Muscle layer of colon (tissue), 2 donors: ENCODE measurements at regions not wholly inside any gene's neighbourhood (a gene's known extent, or its start where the extent isn't known, plus 50 kb on each side); places are given as distances from the start of the nearest gene placed in this dataset.

ENCODE experiments used
- H3K27ac ChIP-seq: one replicate; pipeline ENCODE4 v1.7.0; 2013; ENCODE audit warnings: low read depth, mild to moderate bottlenecking, low read length, moderate library complexity
- H3K27me3 ChIP-seq, 2 donors: one replicate each; pipeline ENCODE4 v1.7.0; 2013; ENCODE audit warnings: low read length in 2 of 2, mild to moderate bottlenecking in 2 of 2; ENCODE audit not compliant: insufficient read depth in 2 of 2, control insufficient read depth in 1 of 2
- H3K36me3 ChIP-seq: one replicate; pipeline ENCODE4 v1.7.0; 2013; ENCODE audit warnings: mild to moderate bottlenecking, low read length; ENCODE audit not compliant: insufficient read depth
- H3K4me1 ChIP-seq: one replicate; pipeline ENCODE4 v1.7.0; 2013; ENCODE audit warnings: mild to moderate bottlenecking, low read length; ENCODE audit not compliant: insufficient read depth
- H3K4me3 ChIP-seq, 2 donors: one replicate each; pipeline ENCODE4 v1.7.0; 2013; ENCODE audit warnings: low read length in 2 of 2, low read depth in 1 of 2, mild to moderate bottlenecking in 1 of 2, moderate library complexity in 1 of 2
- H3K9ac ChIP-seq: one replicate; pipeline ENCODE4 v1.7.0; 2013; ENCODE audit warnings: low read length
- H3K9me3 ChIP-seq: one replicate; pipeline ENCODE4 v1.7.0; 2013; ENCODE audit warnings: mild to moderate bottlenecking, low read length
- donor health status: abdominal sarcoma.
- donor health status: Adenocarcinoma of cecum.

- Histone ChIP-seq H3K9me3 (peaks cover 4% of the 10 kb centered on the region), H3K4me3 (no peak overlapping the region), H3K36me3 (no peaks in the 10 kb centered on the region), H3K4me1 (no peaks in the 10 kb centered on the region), H3K27ac (no peak overlapping the region), H3K9ac (no peak overlapping the region), H3K27me3 (no peaks in the 10 kb centered on the region)
These were observed 2243.8 kb upstream of the C9orf72 start for GRCh38 chr9:29816954-29817703.

- Histone ChIP-seq H3K27ac (no peak overlapping the region), H3K9me3 (peaks cover 4% of the 10 kb centered on the region), H3K9ac (no peak overlapping the region), H3K4me1 (no peaks in the 10 kb centered on the region), H3K4me3 (no peak overlapping the region), H3K27me3 (no peaks in the 10 kb centered on the region), H3K36me3 (no peaks in the 10 kb centered on the region)
These were observed 2249.2 kb upstream of the C9orf72 start for GRCh38 chr9:29822458-29822857.

- Histone ChIP-seq H3K36me3 (no peaks in the 10 kb centered on the region), H3K4me1 (no peaks in the 10 kb centered on the region), H3K9me3 (no peaks in the 10 kb centered on the region), H3K9ac (no peak overlapping the region), H3K4me3 (no peak overlapping the region), H3K27ac (no peak overlapping the region), H3K27me3 (no peaks in the 10 kb centered on the region)
These were observed 2253.1 kb upstream of the C9orf72 start for GRCh38 chr9:29826421-29826820.

DNA sequence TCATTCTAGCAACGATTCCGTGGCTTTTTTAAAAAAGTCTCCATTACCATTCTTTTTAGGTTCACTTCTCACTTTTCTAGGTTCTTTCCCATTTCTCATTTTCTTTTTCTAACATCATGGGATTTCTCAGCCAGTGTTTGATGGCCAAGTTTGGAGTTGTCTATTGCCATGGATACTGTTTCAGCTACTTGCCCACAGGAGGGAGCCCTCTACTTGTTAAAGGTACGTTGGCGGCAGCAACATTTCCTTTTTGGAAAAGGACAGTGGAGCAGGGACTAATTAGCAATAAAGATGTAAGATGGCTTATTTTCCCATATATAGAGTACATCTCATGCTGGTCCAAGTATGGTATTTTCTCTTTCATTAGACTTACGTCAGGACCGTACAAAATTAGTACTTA is 2257.5 kb upstream of the C9orf72 start:
- no peaks in the 10 kb centered on the region for H3K4me1 ChIP-seq
- H3K27me3 ChIP-seq = no peaks in the 10 kb centered on the region
- no peaks in the 10 kb centered on the region for H3K36me3 ChIP-seq
- no peak overlapping the region for H3K27ac ChIP-seq
- H3K4me3 ChIP-seq = no peak overlapping the region
- H3K9me3 ChIP-seq = no peaks in the 10 kb centered on the region
- no peak overlapping the region for H3K9ac ChIP-seq

DNA sequence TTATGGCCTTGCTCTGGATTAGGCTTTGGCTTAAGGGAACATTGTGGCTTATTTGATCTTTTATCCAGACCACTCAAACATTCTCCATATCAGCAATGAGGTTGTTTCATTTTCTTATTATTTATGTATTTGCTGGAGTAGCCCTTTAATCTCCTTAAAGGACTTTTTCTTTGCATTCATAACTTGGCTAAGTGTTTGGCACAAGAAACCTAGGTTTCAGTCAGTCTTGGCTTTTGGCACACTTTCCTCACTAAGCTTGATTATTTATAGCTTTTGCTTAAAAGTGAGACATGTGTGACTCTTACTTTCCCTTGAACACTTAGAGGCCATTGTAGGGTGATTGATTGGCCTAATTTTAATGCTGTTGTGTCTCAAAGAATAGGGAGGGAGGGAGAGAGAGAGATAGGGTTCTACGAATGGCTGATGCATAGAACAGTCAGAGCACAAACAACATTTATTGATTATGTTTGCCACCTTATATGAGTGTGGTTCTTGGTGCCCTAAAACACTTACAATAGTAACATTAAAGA is 2265.3 kb upstream of the C9orf72 start:
- no peak overlapping the region for H3K9ac ChIP-seq
- no peak overlapping the region for H3K4me3 ChIP-seq
- H3K9me3 ChIP-seq = no peaks in the 10 kb centered on the region
- H3K27me3 ChIP-seq = no peaks in the 10 kb centered on the region
- no peaks in the 10 kb centered on the region for H3K36me3 ChIP-seq
- H3K4me1 ChIP-seq = no peaks in the 10 kb centered on the region
- H3K27ac ChIP-seq = no peak overlapping the region

GRCh38 chr9:29844251-29844650 is 2271.0 kb upstream of the C9orf72 start:
- no peaks in the 10 kb centered on the region for H3K9me3 ChIP-seq
- no peak overlapping the region for H3K27ac ChIP-seq
- no peak overlapping the region for H3K9ac ChIP-seq
- H3K27me3 ChIP-seq = no peaks in the 10 kb centered on the region
- H3K4me1 ChIP-seq = no peaks in the 10 kb centered on the region
- H3K4me3 ChIP-seq = no peak overlapping the region
- no peaks in the 10 kb centered on the region for H3K36me3 ChIP-seq

DNA sequence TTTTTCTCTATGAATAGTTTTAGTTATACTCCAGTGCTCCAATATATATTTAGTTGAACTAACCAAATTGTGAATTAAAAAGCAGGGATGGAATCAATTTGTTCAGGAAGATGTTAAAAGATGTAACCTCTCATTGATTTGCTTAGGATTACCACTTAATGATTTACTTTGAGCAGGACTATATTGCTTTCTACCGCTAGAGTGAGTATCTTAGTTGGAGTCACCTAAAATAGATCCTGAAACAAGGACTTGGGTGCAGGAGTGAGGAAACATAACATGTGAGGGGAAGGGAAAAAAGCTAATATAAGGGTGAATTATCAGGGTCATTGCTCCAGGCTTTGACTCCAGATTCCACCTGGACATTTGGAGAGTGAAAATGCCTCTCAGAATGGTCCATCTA is 2277.4 kb upstream of the C9orf72 start:
- no peaks in the 10 kb centered on the region for H3K9me3 ChIP-seq
- H3K27me3 ChIP-seq = no peaks in the 10 kb centered on the region
- no peaks in the 10 kb centered on the region for H3K4me1 ChIP-seq

DNA sequence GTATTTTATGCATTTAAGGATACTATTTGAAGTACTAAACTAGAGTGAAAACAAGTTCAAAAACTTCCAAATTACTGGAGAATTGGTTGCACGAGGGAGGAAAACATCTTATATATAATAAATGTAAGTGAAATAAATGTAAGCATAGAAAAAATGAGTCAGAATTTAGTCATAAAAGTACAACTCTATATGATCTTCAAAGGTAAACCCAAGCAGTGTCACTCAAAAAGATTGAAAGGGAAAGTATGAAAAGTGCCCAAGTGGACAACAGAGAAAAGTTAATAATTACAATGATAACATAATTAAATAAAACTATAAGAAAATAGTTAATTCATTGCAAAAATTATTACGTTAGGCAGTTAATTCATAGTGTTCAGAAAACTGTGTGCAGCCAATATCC is 2288.5 kb upstream of the C9orf72 start:
- Histone ChIP-seq H3K36me3 (no peaks in the 10 kb centered on the region), H3K9me3 (no peaks in the 10 kb centered on the region), H3K27me3 (no peaks in the 10 kb centered on the region), H3K27ac (no peak overlapping the region), H3K4me1 (no peaks in the 10 kb centered on the region), H3K9ac (no peak overlapping the region), H3K4me3 (no peak overlapping the region)

More for the DNA sequence above, 2277.4 kb upstream of the C9orf72 start:
- Histone ChIP-seq H3K9ac (no peak overlapping the region), H3K27ac (no peak overlapping the region), H3K36me3 (no peaks in the 10 kb centered on the region), H3K4me3 (no peak overlapping the region)

DNA sequence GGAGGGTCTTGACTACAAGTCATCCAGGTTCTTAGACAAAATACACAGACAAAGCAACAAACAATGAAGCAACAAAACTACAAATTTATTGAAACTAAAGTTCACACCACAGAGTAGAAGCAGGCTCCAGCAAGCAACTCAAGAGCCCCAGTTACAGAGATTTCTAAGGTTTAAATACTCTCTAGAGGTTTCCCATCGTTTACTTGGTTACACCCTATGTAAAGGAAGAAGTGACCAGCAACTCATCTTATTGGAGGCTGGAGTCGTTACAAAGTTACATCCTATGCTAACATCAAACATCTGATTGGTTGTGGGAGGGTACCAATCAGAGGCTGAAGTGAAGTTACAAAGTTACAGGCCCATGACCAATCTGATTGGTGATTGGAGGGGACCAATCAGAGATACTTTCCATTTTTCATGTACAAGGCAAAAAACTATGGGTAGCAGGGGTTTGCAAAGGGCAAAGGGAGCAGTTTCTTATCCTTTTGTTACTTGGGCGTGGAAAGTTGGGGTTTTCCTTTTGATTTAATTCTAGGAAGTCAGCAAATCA is 2292.6 kb upstream of the C9orf72 start:
- Histone ChIP-seq H3K4me3 (no peak overlapping the region), H3K9ac (no peak overlapping the region), H3K36me3 (no peaks in the 10 kb centered on the region)

DNA sequence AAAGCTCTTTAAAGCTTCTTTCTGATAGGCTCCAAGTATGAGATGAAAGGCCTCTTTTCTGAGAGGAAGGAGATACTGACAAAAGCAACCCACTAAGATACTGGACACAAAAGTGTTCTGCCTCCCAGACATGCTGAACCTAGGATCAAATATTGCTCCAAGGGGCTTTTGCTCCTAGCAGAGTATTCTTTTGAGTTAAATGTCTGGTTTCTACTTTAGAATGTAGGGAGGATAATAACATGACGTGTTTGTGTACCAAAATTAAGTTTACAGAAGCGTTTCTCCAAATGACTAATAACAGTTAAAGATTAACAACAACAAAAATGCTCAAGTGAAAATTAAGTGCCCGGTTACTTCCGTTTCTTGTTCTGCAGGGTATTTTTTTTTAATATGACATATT is 2293.3 kb upstream of the C9orf72 start:
- no peaks in the 10 kb centered on the region for H3K36me3 ChIP-seq
- no peak overlapping the region for H3K9ac ChIP-seq
- no peaks in the 10 kb centered on the region for H3K9me3 ChIP-seq
- H3K27me3 ChIP-seq = no peaks in the 10 kb centered on the region
- no peak overlapping the region for H3K27ac ChIP-seq
- no peak overlapping the region for H3K4me3 ChIP-seq
- H3K4me1 ChIP-seq = no peaks in the 10 kb centered on the region

More for the DNA sequence above, 2292.6 kb upstream of the C9orf72 start:
- no peaks in the 10 kb centered on the region for H3K27me3 ChIP-seq
- no peaks in the 10 kb centered on the region for H3K4me1 ChIP-seq
- H3K27ac ChIP-seq = no peak overlapping the region
- H3K9me3 ChIP-seq = no peaks in the 10 kb centered on the region

DNA sequence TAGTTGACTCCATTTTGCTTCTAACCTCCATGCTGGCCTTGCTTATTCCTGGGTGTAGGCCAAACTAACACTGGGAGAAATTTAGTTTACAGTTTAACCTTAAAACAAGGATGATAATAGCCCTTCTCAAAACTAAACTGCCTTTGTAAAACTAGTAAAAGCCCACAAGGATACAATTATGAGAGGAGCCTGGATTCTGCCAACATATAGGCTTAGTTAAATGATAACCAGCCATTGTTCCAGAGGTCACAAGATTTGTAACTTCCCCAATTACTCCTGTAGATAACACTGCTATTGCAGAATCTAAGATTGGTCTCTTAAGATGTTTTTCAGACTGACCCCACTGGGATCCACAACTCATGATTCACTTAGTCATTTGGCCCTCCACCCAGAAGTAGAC is 2300.3 kb upstream of the C9orf72 start:
- no peak overlapping the region for H3K27ac ChIP-seq
- H3K9ac ChIP-seq = no peak overlapping the region
- no peaks in the 10 kb centered on the region for H3K4me1 ChIP-seq
- H3K9me3 ChIP-seq = no peaks in the 10 kb centered on the region
- no peaks in the 10 kb centered on the region for H3K36me3 ChIP-seq
- no peak overlapping the region for H3K4me3 ChIP-seq
- H3K27me3 ChIP-seq = no peaks in the 10 kb centered on the region

DNA sequence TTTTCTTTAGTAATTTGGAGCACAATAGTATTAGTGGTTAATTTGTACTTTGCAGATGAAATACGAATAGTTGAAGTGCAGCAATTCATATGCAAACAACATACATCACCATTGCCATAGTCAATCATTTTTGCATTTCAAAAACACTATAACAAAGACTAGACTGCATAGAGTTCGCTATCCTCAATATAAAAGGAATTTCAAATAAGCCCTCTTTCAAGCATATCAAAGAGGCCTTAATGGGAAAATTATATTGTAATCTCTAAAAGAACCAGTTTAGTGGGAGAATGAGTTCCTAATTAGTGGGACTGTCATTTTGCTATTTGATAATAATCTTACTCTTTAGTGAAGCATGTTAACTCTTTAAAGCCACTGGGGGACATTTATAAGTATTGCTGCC is 2302.3 kb upstream of the C9orf72 start:
- Histone ChIP-seq H3K27me3 (no peaks in the 10 kb centered on the region), H3K4me3 (no peak overlapping the region), H3K36me3 (no peaks in the 10 kb centered on the region), H3K9me3 (no peaks in the 10 kb centered on the region), H3K9ac (no peak overlapping the region), H3K27ac (no peak overlapping the region), H3K4me1 (no peaks in the 10 kb centered on the region)
